ENCODE measurements at regions not wholly inside any gene's neighbourhood (a gene's known extent, or its start where the extent isn't known, plus 50 kb on each side); places are given as distances from the start of the nearest gene placed in this dataset.

- no peak for DNase-seq
Observed at GRCh38 chr3:188940573-188940932, 231.2 kb upstream of the TPRG1 start.

- DNase-seq = no peak
Observed at GRCh38 chr3:188941103-188941502, 230.7 kb upstream of the TPRG1 start.

GRCh38 chr3:188942191-188942590, 229.6 kb upstream of the TPRG1 start:
- no peak for DNase-seq

GRCh38 chr3:188943591-188943990, 228.2 kb upstream of the TPRG1 start:
- no peak for DNase-seq

GRCh38 chr3:188944108-188944507, 227.7 kb upstream of the TPRG1 start:
- DNase-seq = no peak

GRCh38 chr3:188946351-188947240, 225.2 kb upstream of the TPRG1 start:
- DNase-seq = peak in 1 of 2 experiments; percentile 61

- DNase-seq = peak; percentile 99 to 100
Observed at GRCh38 chr3:188947401-188948280, 224.1 kb upstream of the TPRG1 start.

GRCh38 chr3:188948281-188948996, 223.3 kb upstream of the TPRG1 start:
- peak in 1 of 2 experiments; percentile 55 for DNase-seq

- DNase-seq = no peak
Observed at GRCh38 chr3:188948997-188949389, 222.8 kb upstream of the TPRG1 start.

- no peak for DNase-seq
Observed at GRCh38 chr3:188949456-188949855, 222.3 kb upstream of the TPRG1 start.

GRCh38 chr3:188949996-188950395, 221.8 kb upstream of the TPRG1 start:
- DNase-seq = no peak

- DNase-seq = no peak
Observed at GRCh38 chr3:188950832-188951489, 220.8 kb upstream of the TPRG1 start.

- DNase-seq = no peak
Observed at GRCh38 chr3:188951734-188952133, 220.0 kb upstream of the TPRG1 start.

- DNase-seq = peak; percentile 88 to 90
Observed at GRCh38 chr3:188954590-188955208, 217.1 kb upstream of the TPRG1 start.

- DNase-seq = no peak
Observed at GRCh38 chr3:188955919-188956318, 215.9 kb upstream of the TPRG1 start.

GRCh38 chr3:188956839-188957489, 214.8 kb upstream of the TPRG1 start:
- DNase-seq = peak; percentile 73 to 77

GRCh38 chr3:188959013-188959412, 212.8 kb upstream of the TPRG1 start:
- no peak for DNase-seq

GRCh38 chr3:188962253-188963247, 209.2 kb upstream of the TPRG1 start:
- no peak for DNase-seq

GRCh38 chr3:188964957-188965356, 206.8 kb upstream of the TPRG1 start:
- no peak for DNase-seq

- DNase-seq = no peak
Observed at GRCh38 chr3:188972310-188972709, 199.5 kb upstream of the TPRG1 start.

All from NCI-H2081 (cell line).